GM12878 (cell line): ENCODE measurements at regions not wholly inside any gene's neighbourhood (a gene's known extent, or its start where the extent isn't known, plus 50 kb on each side); places are given as distances from the start of the nearest gene placed in this dataset.

Source experiments
- CTCF ChIP-seq, 3 experiments: IDR thresholded peaks in 2 of 3; conservative IDR thresholded peaks in 1 of 3; 2 replicates each; pipeline ENCODE4 v1.5.1; 2011; ENCODE audit warnings: low read depth in 3 of 3, low read length in 3 of 3, mild to moderate bottlenecking in 3 of 3, control low read depth in 2 of 3, moderate library complexity in 2 of 3, inconsistent platforms in 1 of 3, mixed read lengths in 1 of 3; ENCODE audit not compliant: control insufficient read depth in 2 of 3, insufficient read depth in 1 of 3; ENCODE audit errors: extremely low read depth in 1 of 3
- E4F1 ChIP-seq: fragments of 450-650 bp; IDR thresholded peaks from 2 replicates; pipeline ENCODE4 v1.6.1; 2018; ENCODE audit warnings: borderline replicate concordance, mild to moderate bottlenecking; ENCODE audit not compliant: partially characterized antibody
- HDAC6 ChIP-seq: fragments of 200-600 bp; sonication (generic); IDR thresholded peaks from one replicate; pipeline ENCODE4 v1.8.0; 2017; ENCODE audit warnings: antibody characterized with exemption; ENCODE audit not compliant: unreplicated experiment
- ZNF274 ChIP-seq: IDR thresholded peaks from one replicate; pipeline ENCODE4 v1.8.0; 2011; ENCODE audit not compliant: insufficient read length, insufficient read depth

GRCh38 chr12:30447061-30447750, 248.5 kb downstream of the IPO8 start:
- TF ChIP-seq ZNF274 (no peak), E4F1 (no peak), HDAC6 (no peak), CTCF (IDR thresholded peaks at IDR 0.05 in 2 of 3, conservative IDR thresholded peaks at IDR 0.05 in 1 of 3; ENCODE audit: control insufficient read depth in 2 of 3, extremely low read depth in 1 of 3, insufficient read depth in 1 of 3, low read depth in 3 of 3, low read length in 3 of 3) (no peak)
